Stimulated activated CD4-positive, alpha-beta T cell treated with anti-CD3 and anti-CD28 coated beads, Interleukin-12 subunit alpha, Interleukin-12 subunit beta, amount 100 ng/mL, for 48 hours (primary cell): ENCODE measurements at regions not wholly inside any gene's neighbourhood (a gene's known extent, or its start where the extent isn't known, plus 50 kb on each side); places are given as distances from the start of the nearest gene placed in this dataset.

Experiments
- DNase-seq, 3 donors: peaks; one replicate each; pipeline ENCODE4 v3.0.0-alpha.2; 2020; ENCODE audit warnings: low read depth in 2 of 3, low spot score in 1 of 3

GRCh38 chr4:129167640-129168260, 71.8 kb downstream of the C4orf33 start:
- DNase-seq: no peak

DNA sequence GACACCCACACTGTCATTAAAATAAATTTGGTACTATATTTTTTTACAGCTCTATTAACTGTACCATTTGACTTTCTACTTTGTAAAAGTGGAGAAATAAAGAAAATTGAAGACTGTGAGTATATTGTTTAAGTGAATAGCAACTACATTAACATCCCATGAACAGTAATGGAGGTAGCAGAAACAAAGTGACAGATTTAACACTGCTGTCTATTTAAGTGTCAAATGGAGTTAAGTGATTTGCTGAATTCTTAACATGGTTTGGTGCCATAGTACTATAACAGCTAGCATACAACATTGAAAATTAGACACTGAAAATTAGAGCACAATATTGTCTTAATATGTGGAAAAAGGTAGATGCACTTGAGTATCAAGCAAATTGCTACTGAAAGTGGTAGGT, 76.2 kb downstream of the C4orf33 start:
- DNase-seq: no peak

- no peak for DNase-seq
Measured at GRCh38 chr4:129176864-129177263, 80.9 kb downstream of the C4orf33 start.

- DNase-seq: no peak
Measured at GRCh38 chr4:129179276-129179675, 83.3 kb downstream of the C4orf33 start.

- DNase-seq: no peak
Measured at GRCh38 chr4:129189630-129190029, 93.7 kb downstream of the C4orf33 start.

GRCh38 chr4:129193357-129194100, 97.6 kb downstream of the C4orf33 start:
- DNase-seq: no peak

DNA sequence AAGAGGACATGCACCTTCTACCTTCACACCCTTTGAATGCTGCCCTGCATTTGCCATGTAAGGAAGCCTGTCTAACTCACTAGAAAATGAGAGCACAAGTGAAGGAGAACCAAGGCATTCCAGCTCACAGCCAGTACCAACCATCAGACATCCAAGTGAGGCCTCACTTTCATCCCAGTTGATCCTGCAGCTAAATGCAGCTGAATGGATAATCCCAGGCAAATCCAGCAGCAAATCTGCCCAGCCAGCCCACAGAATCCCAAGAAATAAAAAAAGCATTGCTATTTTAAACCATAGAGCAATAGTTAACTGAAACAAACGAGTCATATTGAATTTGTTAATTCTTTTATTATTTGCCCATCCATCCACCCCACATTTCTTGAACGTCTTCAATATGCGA, 112.5 kb downstream of the C4orf33 start:
- no peak for DNase-seq

GRCh38 chr4:129213692-129214091, 117.7 kb downstream of the C4orf33 start:
- no peak for DNase-seq

GRCh38 chr4:129218360-129218759, 122.4 kb downstream of the C4orf33 start:
- DNase-seq: no peak

DNA sequence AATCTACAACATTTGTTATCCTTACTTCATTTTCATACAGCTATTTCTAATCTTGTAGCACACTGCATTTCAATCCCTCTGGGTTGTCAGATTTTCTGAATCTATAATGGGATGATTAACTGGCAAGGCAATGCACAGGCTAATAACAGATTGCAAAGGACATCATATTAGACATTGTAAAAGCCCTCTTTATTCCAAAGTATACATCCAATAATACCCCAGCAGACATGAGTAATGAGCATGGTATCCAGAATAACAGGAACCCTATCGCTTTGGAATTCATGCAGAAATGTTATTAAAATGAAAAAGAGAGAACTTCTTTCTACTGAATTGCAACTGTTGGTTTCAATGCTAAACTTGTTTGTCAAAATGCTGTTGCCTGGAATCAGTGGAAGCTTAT, 122.9 kb downstream of the C4orf33 start:
- no peak for DNase-seq

DNA sequence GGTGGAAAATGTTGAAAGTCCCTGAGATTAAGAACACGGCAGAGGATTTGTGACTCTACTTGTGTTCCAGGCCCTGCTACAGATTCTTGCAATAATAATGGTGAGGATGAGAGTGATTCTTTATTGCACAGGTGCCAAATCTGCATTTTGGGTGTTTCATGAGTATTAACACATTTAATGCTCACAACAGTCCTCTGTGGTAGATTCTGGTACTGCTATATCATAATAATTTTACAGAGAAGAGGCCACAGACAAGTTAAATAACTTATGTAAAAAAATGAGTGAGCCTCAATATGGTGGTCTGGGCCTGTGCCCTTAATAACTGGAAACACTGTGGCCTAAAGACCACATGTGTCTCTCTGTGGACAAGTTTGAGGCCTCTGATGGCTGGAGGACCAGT, 124.3 kb downstream of the C4orf33 start:
- DNase-seq: no peak

- DNase-seq: no peak
Measured at GRCh38 chr4:129223945-129224344, 128.0 kb downstream of the C4orf33 start.

DNA sequence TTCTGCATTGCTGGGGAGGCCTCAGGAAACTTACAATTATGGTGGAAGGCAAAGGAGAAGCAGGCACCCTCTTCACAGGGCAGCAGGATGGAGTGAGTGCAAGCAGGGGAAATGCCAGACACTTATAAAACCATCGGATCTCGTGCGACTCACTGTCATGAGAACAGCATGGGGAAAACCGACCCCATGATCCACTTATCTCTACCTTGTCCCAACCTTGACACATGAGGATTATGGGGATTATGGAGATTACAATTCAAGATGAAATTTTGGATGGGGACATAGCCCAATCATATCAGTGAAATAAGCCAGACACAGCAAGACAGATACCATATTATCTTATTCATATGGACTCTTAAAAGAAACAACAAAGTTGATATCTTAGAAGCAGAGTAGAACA, 134.9 kb downstream of the C4orf33 start:
- DNase-seq: no peak

DNA sequence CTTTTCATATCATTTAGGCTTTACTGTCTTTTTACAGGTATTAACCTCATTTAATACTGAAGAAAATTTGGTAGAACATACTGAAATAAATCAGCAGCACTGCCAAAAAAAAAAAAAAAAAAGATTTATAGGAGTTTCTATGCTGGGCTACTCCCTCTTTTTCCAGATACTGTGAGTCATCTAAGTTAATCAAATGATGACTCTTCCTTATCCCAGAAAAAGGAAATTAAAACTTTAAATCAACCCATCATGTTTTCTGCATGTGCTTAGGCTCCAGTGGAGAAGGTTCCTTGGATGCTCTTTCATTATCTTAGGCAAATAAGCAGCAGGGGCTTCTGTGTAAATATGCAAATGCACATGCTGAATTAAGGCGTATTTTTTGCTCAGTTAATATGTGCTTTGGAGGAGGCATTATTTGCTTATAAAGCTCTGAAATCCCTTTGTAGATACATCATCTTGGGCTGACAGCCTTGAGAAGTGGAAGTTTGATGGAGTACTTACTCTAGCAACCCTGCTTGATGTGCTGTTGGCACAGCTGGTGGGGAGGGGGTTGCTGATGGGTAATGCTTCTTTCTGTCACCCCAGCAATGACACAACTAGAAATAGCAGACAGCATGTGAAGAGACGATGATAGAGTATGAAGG, 136.1 kb downstream of the C4orf33 start:
- DNase-seq: no peak

DNA sequence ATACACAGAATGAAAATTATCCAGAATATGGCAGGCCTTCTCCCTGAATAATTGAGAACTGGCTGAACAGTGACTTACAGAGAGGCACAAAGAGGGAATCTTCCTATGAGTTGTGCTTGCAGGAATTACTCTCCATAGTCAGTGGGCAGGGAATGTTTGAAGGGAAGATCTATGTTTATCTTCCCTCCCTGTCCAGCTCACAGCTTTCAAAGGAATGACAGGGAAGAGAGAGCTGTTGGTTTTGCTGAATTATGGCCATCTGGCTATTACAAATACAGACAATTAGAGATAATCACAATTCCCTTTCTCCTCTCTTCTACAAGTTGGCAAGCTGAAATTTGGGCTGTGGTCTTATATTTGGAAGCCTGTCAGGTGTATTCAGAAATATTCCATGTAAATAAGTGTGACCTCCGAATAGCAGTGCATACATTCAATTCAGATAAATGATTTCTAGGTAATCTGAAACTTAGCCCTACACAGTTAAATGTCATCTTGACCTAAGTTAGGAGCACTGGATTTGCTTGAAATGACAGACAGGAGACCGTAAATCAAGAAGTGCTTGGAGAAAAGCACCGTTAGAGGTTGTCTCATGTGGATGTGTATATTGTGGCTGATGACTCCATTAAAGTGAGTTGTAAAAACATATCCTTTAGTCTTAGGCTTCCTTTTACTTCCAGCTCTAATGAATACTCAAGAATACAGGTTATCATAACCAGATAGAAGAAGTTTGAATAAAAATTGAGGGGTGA, 136.8 kb downstream of the C4orf33 start:
- DNase-seq: no peak

DNA sequence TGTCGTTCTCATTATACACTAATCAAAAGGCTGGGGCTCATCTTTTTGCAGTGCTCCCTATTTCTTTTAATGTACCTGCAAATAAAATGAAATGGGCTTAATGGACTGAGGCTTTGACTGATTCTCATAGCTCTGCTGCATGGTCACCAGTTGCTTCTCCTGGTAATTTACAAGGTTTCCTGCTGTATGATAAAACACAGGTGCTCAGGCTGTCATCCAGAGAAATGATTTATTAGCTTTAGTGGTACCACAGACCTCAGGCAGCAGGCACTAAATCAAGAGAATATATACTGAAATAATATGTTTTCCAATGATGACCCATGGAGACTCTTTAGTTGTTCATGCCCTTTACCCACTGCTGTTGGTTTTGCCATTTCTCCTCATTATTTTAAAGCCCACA, 137.7 kb downstream of the C4orf33 start:
- no peak for DNase-seq

DNA sequence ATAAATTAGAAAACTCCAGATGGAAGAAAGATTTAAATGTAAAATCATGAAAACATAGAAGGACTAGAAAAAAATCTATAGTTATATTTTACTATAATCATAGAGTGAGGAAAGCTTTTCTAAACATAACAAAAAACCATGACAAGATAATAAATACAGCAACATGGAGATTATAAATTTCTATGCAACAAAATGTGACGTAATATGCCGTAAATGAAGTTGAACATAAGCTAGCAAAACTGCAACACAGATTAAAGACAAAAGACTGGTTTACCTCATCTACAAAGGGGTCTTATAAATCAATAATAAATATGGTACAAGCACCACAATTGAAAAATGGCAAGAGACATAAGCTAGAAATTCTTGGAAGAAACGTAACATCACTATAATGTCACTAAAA, 140.4 kb downstream of the C4orf33 start:
- no peak for DNase-seq

GRCh38 chr4:129239088-129239487, 143.1 kb downstream of the C4orf33 start:
- no peak for DNase-seq

DNA sequence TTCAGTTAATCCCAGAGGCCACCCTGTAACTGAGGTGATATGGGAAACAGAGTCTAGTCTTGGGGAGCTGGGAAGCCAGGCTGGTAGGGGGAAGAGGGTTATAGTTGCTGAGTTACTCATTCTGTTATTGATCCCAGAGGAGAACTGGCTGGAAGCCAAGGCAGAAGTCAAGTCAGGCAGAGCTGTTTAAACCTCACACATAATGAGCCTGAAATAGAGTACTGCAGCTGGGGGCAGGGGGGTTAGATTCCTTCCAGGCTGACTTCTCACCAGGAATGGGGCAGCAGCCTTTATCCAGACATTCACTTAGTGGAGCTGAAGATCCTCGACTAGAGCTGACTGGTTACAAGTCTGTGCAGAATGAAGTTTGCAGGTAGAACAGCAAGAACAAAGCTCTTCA, 144.9 kb downstream of the C4orf33 start:
- no peak for DNase-seq

GRCh38 chr4:129246145-129246544, 150.2 kb downstream of the C4orf33 start:
- DNase-seq: no peak

DNA sequence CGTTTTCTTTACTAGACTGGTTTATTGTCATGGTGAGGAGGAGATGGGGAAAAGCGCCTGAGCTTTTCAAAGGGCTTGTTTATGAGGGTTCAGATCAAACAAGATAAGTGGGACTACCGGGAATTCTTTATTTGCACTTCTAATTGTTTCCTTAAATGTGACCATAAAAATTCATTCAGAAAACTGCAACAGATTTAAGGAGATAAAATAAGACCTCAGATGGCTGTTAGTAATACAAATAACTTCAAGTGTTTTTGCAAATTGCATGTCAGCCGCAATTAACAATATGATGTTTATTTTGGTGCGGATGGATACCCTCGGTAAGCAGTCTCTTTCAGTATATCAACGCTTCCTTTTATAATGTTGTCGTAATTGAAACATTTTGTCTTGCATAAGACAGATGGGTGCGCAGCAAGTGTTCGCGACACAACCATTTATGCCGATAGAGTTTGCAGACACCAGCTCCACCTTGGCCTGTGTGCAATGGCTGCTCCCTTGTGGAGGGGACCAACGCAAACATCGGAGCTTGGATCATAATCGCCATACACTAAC, 151.0 kb downstream of the C4orf33 start:
- DNase-seq: no peak

DNA sequence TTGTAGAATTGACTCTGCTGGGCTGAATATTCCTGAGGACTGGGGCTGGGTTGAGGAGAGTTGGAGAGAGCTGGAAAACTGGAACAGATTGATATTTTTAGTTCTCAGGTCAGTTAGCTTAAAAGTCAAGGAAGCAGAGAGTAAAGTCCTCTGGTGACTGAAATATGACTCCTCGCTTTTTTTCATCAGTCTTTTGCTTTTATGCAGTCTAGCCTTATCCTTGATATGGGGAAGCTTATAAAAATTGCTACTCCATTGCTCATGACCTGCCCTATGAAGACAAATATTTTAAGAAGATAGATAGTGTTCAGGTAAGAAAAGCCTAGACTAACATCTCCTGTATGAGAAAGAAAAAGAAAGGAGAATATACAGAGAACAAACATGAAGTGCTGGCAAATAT, 152.7 kb downstream of the C4orf33 start:
- DNase-seq: no peak
